LoVo (cell line): ENCODE measurements at regions not wholly inside any gene's neighbourhood (a gene's known extent, or its start where the extent isn't known, plus 50 kb on each side); places are given as distances from the start of the nearest gene placed in this dataset.
"Not testable (repeated sequence)": the region's sequence is repeated elsewhere in the genome, so short reads cannot be mapped to it uniquely, and the experiment has no call there.

Experiments
- DNase-seq: peaks from one replicate; pipeline ENCODE4 v3.0.0-alpha.2; 2016; ENCODE audit warnings: low spot score

DNA sequence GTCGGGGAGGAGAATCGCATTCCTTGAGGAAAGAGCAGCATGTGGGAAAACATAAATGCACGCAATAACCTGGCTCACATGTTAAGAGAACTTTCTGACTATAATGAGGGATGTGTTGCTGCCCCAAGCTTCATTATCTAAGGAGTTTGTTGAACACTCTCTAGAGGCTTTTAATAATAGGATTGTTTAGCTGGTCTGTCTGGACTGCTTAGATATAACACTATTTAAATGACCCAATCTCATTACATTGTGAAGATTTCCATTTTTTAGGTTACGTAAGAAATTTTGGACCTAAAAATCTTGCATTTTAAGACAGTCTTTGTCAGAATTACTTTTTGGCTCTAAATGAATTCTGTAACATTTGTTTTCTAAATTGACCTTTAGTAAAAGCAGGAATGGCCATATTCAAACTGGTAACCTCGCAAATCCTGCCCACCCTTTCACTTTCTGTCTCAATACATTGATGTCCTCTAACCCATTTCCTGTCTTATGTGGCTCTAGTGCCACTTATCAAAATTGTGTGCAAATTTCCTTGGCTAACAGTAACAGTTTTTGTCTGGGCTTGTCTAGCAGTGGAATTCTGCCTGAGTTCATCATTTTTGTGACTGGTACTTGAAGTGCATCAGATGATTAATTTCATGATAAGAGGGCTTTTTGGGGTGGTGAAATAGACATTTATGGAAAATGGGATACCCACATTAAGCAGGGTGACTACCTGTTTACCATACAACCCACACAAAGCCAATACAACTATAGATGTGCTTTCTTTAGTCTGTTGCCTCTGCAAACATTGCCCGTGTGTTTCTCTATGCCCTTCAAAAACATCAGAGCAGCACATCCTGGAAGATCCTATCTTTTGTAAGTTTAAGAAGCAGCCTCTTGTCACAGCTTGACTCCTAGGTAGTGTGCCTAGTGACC, 61.6 kb upstream of the IKBKE start:
- not testable (repeated sequence) for DNase-seq

DNA sequence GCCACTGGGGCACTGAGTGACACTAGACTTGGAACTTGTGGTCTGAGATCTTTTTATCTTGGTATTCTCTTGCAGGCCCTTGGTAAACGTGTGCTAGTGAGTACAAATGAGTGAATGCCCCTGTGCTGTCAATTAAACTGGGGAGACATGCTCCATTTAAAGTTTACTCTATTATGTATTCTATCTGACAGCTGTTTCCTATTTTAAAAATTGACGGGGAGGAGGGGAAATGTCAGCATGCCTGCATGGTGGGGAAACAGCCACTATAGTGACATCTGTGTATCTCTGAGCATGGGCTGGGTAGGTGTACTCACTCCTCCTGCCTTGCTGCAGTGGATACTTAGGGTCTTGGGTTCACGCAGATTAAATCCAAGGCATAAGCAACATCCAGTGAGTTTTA, 59.0 kb upstream of the IKBKE start:
- no peak for DNase-seq

DNA sequence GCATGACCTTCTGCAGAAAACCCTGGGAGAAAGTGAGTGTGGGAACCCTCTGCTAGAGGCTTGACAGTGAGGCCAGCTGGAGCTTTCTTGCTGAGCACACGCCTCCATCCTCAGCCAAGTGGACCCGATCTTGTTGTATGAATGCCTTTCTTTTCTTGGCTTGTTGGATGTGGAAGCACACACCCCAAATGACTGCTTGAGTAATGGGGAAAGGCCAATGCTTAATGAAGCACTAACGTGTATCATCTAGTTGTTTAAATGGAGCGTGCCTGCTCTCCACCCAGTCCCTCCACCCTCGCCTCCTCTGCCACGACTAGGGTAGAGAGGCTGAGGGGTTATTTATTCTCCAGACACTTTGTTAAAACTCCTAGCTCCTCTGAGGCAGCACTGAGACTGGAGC, 54.3 kb upstream of the IKBKE start:
- DNase-seq, result no peak

DNA sequence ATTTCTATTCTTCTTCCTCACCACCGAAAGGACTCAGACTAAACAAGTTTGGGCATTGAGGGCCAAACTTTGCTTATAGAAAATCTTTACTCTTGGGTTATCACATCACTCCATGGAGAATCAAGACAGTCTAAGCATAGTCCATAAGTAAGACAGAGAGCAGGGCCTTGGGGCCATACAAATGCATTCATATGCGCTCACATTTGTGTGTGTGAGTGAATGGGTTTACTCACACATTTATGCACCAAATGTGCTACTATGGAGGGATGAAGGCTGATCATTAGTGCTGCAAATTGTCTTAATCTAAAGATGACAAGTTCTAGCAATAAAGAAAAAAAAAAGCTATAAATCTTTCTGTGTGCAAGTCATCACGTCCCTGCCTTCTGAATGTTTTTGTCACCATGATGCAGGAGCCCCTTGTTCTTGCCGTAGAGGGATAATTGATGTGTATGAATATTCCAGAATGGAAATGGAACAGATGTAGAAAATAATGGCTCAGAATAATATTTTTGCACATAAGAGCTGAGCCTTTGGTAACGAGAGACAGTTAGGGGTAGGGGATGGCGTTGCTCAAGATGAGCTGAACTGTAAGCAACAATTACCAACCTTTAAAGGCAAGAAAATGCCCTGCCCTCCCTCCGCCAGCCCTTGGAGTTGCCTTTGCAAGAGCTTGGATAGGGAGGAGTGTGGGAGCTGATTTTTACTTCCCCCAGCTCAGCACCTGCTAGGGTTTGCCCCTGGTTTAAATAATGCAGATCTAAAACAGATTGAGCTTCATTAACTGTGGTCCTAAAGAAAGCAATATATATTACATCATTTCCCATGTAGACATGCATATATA, 52.3 kb upstream of the IKBKE start:
- no peak for DNase-seq

DNA sequence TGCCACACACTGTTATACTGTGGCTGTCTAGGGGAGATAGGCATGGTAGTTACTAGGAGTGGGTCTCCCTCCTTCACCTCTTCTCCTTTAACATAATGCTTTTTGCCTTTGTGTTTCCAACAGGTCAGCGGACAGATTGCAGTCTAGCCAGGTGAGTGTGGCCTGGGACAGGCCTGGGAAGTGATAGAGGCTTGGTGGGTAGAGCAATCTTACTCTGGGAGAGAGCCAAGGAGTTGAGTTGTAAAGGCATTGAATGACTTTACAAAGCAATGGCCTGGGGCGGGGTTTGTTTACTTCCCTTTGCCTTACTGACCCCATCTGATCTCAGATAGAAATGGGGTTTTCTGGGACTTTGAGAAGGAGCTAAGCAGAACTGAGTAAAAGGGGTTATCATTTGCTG, 51.0 kb upstream of the IKBKE start:
- DNase-seq, result peak; percentile 54

DNA sequence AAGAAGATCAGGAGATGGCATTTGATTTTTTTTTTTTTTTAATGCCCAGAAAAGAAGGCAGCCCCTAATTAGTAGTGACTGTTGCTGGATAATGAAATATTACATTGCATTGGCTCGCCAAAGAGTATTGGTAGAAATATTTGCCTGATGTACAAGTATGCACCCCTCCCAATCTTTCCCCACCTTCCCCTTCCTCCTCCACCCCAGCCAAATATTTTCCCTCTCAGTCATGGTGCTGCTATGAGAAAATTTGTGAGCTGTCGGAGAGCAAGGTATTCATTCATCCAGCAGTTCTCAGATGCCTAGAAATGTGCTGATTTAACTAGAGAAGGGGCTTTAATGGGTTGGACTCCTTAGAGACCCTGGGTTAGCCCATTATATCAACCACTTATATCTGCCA, 50.5 kb upstream of the IKBKE start:
- no peak for DNase-seq

DNA sequence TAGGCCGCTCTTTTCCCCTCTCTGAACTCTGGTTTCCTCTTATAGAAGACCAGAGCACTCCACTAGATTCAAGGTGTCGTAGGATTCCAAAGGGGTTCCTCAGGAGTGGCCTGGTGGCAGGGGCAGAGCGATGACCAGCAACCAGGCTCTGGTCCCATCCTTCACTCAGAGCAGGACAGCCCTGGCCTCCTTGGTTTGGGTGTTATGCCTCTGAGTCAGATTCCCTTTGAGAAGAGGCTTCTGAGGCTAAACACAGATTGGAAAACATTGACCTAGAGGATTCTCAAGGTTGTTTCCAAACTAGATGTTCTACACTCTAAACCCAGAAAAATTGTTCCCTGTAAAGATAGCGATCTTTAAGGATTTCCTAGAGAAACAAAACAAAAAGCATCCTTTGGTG, 49.8 kb upstream of the IKBKE start:
- DNase-seq, result no peak
